ENCODE measurements at regions not wholly inside any gene's neighbourhood (a gene's known extent, or its start where the extent isn't known, plus 50 kb on each side); places are given as distances from the start of the nearest gene placed in this dataset.

DNA sequence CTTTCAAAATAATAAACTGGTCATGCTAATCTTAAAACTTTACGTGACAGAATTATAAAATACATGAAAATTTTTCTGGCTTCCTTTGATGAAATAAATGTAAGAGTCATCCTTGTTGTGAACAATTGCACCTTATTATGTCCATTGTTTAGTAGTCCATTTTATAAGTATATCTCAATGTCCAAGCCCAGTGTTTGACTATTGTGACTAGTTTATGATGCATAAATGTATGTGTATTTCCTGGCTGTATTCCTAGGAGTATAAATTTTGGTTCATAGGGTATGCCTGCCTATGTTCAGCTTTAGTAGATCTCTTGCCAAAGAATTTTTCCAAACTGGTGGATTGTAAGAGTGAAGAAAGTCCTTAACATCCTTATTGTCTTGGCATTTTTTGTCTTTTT, 2895.5 kb upstream of the PCDH20 start:
- ChIA-PET POLR2A (no interaction called here), CTCF (no interaction called here)
- TF ChIP-seq, protein P1, sequence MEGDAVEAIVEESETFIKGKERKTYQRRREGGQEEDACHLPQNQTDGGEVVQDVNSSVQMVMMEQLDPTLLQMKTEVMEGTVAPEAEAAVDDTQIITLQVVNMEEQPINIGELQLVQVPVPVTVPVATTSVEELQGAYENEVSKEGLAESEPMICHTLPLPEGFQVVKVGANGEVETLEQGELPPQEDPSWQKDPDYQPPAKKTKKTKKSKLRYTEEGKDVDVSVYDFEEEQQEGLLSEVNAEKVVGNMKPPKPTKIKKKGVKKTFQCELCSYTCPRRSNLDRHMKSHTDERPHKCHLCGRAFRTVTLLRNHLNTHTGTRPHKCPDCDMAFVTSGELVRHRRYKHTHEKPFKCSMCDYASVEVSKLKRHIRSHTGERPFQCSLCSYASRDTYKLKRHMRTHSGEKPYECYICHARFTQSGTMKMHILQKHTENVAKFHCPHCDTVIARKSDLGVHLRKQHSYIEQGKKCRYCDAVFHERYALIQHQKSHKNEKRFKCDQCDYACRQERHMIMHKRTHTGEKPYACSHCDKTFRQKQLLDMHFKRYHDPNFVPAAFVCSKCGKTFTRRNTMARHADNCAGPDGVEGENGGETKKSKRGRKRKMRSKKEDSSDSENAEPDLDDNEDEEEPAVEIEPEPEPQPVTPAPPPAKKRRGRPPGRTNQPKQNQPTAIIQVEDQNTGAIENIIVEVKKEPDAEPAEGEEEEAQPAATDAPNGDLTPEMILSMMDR (IDR thresholded peaks at IDR 0.05; ENCODE audit: insufficient read depth, low read length, missing control alignments), result no peak
- no peak for DNase-seq (ENCODE audit: low read depth, low spot score)
- no peak overlapping the region for H3K4me3 ChIP-seq (ENCODE audit: low read depth, low read length)

DNA sequence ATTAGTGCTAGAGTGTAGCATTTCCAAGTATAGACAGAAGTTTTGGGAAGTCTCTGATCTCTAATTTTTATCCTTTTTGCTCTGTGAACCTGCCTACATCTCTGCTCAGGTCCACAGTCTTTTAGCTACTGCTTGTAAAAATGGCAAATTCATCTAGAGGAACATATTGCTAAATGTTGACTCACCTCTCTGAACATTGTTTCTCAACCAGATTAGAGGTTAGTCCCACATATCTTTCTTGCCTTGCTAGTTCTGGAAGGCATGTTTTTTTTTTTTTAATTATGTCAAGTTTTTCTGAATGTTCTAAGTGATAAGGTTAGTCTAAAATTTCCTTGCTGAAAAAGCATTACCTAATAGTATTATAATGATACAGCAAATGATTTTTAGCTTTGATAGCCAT, 2889.6 kb upstream of the PCDH20 start:
- ChIA-PET CTCF (no interaction called here), POLR2A (no interaction called here)
- no peak overlapping the region for H3K4me3 ChIP-seq (ENCODE audit: low read depth, low read length)
- DNase-seq (ENCODE audit: low read depth, low spot score), result no peak
- TF ChIP-seq, protein P1 (IDR thresholded peaks at IDR 0.05; ENCODE audit: insufficient read depth, low read length, missing control alignments), result no peak

DNA sequence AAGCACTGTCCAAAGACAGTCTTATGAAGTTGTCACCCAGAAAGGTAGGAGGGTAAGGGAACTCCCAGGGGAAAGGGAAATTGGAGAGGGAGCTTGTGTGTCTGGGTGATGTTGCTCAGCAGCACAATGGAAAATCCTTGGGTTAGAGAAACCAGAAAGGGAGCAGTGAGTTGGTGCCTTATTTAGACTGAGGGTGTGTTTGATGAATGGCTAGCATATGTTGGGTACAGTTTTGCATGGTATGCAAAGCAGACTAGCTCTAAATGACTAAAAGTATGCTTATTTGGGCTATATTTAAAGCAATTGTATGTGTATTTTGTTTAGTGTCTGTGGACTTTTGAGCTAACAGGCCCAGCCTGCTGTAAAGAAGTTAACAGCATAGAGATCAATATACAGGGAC, 2884.6 kb upstream of the PCDH20 start:
- H3K4me3 ChIP-seq (ENCODE audit: low read depth, low read length), result no peak overlapping the region
- no peak for DNase-seq (ENCODE audit: low read depth, low spot score)
- POLR2A ChIA-PET, result no interaction called here
- TF ChIP-seq, protein P1 (IDR thresholded peaks at IDR 0.05; ENCODE audit: insufficient read depth, low read length, missing control alignments), result no peak
- CTCF ChIA-PET, result no interaction called here

DNA sequence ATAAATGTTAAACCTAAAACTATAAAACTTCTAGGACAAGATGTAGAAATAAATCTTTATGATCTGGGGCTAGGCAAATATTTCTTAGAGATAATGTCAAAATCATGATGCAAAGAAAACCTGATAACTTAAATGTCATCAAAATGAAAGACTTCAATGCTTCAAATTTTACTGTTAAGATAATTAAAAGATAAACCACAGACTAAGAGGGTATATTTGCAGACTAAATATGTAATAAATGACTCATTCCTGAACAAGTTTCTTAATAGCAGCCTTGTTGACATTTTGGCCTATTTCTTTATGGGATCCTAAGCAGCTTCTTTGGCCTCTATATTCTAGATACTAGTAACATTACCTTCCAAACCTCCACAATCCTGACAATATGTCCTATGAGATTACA, 2878.3 kb upstream of the PCDH20 start:
- TF ChIP-seq, protein P1 (IDR thresholded peaks at IDR 0.05; ENCODE audit: insufficient read depth, low read length, missing control alignments), result no peak
- DNase-seq (ENCODE audit: low read depth, low spot score), result no peak
- H3K4me3 ChIP-seq (ENCODE audit: low read depth, low read length), result no peak overlapping the region
- ChIA-PET POLR2A (no interaction called here), CTCF (no interaction called here)

DNA sequence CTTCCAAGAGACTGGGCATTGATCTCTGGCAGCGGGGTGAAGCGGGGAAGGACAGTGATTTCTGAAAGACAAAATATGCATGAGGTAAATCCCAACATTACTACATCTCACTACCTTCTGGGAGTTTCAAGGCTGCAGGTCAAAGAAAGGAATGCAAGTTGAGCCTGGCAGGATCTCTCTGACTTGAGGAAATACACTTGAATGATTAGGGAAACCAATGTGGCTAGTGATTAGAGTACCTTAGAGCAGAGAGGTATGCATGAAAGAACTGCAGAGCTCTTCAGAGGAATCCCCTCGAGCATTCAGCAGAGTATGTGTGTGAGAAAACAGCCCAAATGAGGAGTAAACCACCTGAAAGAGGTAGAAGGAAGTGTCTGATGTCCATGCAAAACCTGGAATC, 2874.1 kb upstream of the PCDH20 start:
- TF ChIP-seq, protein P1 (IDR thresholded peaks at IDR 0.05; ENCODE audit: insufficient read depth, low read length, missing control alignments), result no peak
- POLR2A ChIA-PET, result no interaction called here

DNA sequence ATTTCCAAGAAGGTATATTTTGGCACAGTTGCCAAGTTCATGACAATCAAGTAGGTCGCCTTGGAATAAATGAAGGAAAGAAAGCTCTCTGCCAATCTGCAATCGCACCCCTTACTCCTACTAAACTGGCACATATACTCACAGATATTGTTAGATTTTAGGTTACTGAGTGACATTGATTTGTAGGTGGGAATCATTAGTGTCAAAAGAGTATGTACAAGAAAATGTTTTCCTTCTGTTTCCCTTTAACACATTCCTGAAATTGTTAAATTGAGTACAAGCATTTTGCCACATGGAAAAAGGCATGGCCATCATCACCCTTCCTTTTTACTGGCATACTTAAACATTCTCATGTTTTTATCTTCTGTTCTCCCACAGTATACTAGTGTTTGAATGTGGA, 2868.3 kb upstream of the PCDH20 start:
- TF ChIP-seq, protein P1 (IDR thresholded peaks at IDR 0.05; ENCODE audit: insufficient read depth, low read length, missing control alignments), result no peak
- ChIA-PET POLR2A (no interaction called here), CTCF (no interaction called here)
- no peak for DNase-seq (ENCODE audit: low read depth, low spot score)
- no peak overlapping the region for H3K4me3 ChIP-seq (ENCODE audit: low read depth, low read length)

More for the DNA sequence above, 2874.1 kb upstream of the PCDH20 start:
- DNase-seq (ENCODE audit: low read depth, low spot score), result no peak
- H3K4me3 ChIP-seq (ENCODE audit: low read depth, low read length), result no peak overlapping the region
- CTCF ChIA-PET, result no interaction called here
